HUDEP-2 (cell line): ENCODE measurements at regions not wholly inside any gene's neighbourhood (a gene's known extent, or its start where the extent isn't known, plus 50 kb on each side); places are given as distances from the start of the nearest gene placed in this dataset.
A peak's percentile ranks its signal among the peaks of the same experiment; 100 is the strongest.
"Not testable (repeated sequence)": the region's sequence is repeated elsewhere in the genome, so short reads cannot be mapped to it uniquely, and the experiment has no call there.

Experiments used
- DNase-seq, 76 experiments: peaks; one replicate each; lab custom pipeline; 2025; ENCODE audit not compliant: unreplicated experiment in 76 of 76; lab: John Stamatoyannopoulos, UW

DNA sequence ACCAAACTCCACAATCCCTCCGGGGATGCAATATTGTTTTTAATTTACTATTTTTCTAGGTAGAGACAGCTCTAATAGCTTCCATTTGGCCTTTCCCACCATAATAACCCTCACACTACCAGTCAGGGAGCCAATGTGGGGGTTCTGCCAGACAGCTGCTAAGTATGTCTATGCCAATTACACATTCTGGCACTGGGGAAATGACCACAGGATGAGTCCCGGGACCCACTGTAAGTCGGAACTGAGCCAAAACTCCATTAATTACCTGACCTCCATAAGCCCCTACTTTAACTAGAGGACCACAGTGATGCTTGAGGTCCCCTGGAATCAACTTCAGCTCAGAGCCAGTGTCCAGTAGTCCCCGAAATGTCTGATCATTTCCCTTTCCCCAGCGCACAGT lies 95.2 kb upstream of the USP25 start:
- DNase-seq = not testable (repeated sequence)

DNA sequence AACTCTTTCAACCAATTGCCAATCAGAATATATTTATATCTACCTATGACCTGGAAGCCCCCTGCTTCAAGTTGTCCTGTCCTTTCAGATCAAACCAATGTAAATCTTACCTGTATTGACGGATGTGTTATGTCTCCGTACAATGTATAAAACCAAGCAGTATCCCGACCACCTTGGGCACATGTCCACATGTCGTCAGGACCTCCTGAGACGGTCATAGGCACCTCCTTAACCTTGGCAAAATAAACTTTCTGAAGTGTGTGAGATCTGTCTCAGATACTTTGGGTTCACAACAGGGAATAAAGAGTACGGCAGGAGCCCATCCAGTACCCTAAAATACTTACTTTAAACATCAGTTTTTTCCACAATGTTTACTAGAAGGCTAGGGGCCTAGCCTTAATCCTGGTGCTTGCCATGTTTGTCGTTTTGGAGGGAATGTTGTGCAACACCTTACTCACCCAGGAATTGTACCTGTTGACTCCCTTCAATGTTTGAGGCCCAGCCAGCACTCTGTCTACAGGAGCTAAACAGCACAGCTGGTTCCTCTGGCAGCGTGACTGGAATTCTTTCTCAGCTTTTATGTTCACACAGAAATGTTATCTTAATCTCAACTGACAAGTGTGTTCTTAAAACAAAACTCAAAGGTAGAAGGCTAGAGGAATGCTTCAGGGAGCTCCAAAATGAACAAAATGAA lies 90.8 kb upstream of the USP25 start:
- no peak for DNase-seq

- DNase-seq = not testable (repeated sequence)
Measured at GRCh38 chr21:15640113-15640512, 89.7 kb upstream of the USP25 start.

GRCh38 chr21:15644489-15644888 lies 85.3 kb upstream of the USP25 start:
- no peak for DNase-seq

DNA sequence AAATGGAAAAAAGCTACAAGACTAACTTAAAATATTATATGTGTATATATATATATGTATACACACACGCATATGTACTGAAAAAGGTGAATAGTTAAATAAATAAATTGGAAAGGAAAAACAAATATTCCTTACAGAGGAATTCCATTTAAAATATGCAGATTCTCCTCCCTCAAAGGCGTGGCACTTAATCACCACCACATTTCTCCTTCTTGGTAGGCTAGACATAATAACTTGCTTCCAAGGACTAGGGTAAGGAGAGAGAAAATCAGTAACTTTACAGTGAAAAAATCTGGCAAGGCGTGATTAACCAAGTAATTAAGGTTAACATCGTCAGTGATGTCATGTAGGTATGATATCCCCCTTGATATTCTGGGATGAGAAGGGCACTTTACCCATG lies 84.0 kb upstream of the USP25 start:
- no peak for DNase-seq

GRCh38 chr21:15650735-15651134 lies 79.0 kb upstream of the USP25 start:
- no peak for DNase-seq

DNA sequence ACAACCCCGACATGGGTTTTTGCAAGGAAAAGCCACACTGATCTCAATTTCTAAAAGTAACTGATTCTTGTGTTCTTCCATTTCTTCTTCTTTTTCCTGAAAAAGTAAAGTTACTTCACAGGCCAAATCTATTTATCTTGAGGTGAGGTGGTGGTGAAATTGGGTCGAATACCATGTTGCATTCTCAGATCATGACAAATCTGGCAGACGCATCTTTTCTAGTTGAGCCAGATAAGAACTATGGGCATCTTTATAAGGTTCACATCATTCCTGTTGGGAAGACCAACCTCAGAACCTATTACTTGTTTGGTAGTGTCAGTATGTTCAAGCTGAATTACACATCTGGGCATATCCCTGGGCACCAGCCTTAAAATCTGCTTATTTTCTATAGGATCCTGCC lies 78.6 kb upstream of the USP25 start:
- DNase-seq = no peak

- DNase-seq = no peak
Measured at GRCh38 chr21:15653710-15654109, 76.1 kb upstream of the USP25 start.

GRCh38 chr21:15654171-15654570 lies 75.6 kb upstream of the USP25 start:
- no peak for DNase-seq

- no peak for DNase-seq
Measured at GRCh38 chr21:15659753-15660422, 69.9 kb upstream of the USP25 start.

DNA sequence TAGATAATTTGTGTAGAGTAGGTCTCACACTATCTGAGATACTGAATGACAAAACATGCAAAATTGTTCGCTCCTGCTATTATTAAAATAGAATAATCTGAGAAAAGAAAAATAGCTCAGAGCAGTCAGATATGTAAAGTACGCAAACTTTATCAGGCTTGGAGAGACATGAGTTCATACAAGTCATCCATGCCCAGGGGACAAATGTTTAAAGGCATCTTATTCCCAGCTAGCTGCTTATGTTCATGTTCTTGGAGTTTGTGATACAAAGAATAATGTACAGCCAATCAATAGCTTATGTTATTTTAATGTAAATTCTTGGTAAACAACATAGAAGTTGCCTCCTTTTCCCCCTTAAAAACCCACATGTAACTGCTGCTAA lies 69.4 kb upstream of the USP25 start:
- no peak for DNase-seq

GRCh38 chr21:15667010-15667409 lies 62.8 kb upstream of the USP25 start:
- DNase-seq = no peak

- DNase-seq = no peak
Measured at GRCh38 chr21:15667819-15668218, 62.0 kb upstream of the USP25 start.

DNA sequence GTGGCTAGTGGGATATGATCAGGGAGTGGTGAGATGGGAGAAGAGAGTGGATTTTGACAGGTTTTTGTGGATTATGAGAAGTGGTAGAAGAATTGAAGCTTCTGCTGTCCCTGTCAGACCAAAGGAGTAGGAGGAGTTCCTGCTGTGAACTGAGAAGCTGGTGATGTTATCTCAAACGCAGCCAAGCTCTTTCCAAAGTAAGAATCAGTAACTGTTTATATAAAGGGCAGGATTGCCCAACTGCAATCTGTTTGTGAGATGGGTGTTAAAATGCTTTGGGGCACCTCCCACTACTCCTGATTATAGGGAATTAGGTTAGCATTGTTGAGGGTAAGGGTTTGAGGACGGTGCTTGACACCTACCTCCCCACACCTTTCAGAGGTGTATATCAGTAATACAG lies 60.5 kb upstream of the USP25 start:
- no peak for DNase-seq

GRCh38 chr21:15671188-15671587 lies 58.6 kb upstream of the USP25 start:
- no peak for DNase-seq

GRCh38 chr21:15672578-15672977 lies 57.2 kb upstream of the USP25 start:
- DNase-seq = not testable (repeated sequence)

DNA sequence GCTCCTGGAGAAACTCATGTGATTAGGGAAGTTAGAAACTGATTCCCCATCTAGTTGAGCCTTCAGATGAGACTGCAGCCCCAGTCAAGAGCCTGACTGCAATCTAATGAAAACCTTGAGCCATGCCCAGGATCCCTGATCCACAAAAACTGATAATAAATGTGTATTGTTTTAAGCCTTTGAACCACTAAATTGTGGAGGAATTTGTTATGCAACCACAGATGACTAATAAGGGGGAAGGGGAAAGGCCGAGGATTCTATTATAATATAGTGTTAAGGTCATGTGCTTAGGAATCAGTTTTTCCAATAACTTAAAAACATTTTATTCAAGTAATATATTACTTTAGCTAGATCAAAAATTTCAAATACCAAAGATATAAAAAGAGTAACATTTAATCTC lies 52.8 kb upstream of the USP25 start:
- no peak for DNase-seq

- peak in 5 of 76 experiments; percentile 5 to 19 (median 12) for DNase-seq
Measured at GRCh38 chr21:15679630-15680029, 50.2 kb upstream of the USP25 start.
